Progenitor cell of endocrine pancreas (in vitro differentiated cells): ENCODE measurements at regions not wholly inside any gene's neighbourhood (a gene's known extent, or its start where the extent isn't known, plus 50 kb on each side); places are given as distances from the start of the nearest gene placed in this dataset.
"Not testable (repeated sequence)": the region's sequence is repeated elsewhere in the genome, so short reads cannot be mapped to it uniquely, and the experiment has no call there.

Source experiments
- DNase-seq: peaks from one replicate; pipeline ENCODE4 v3.0.0; 2021; ENCODE audit warnings: low spot score; ENCODE audit not compliant: unreplicated experiment
- H3K27ac Mint-ChIP-seq: 2 replicates; pipeline ENCODE4 v1.8.0; 2021; ENCODE audit warnings: mild to moderate bottlenecking, moderate library complexity, mixed read lengths
- H3K27me3 Mint-ChIP-seq: 2 replicates; pipeline ENCODE4 v1.8.0; 2021; ENCODE audit warnings: mixed read lengths
- H3K36me3 Mint-ChIP-seq: 2 replicates; pipeline ENCODE4 v1.8.0; 2022; ENCODE audit warnings: mixed read lengths; ENCODE audit not compliant: insufficient read depth
- H3K4me1 Mint-ChIP-seq: 2 replicates; pipeline ENCODE4 v1.8.0; 2021; ENCODE audit warnings: low read depth, mixed read lengths
- H3K4me3 Mint-ChIP-seq: 2 replicates; pipeline ENCODE4 v1.8.0; 2021; ENCODE audit warnings: low read depth, mild to moderate bottlenecking, moderate library complexity, mixed read lengths
- H3K9me3 Mint-ChIP-seq: 2 replicates; pipeline ENCODE4 v1.8.0; 2021; ENCODE audit warnings: low read depth, mixed read lengths
- CTCF ChIP-seq: fragments of 200-600 bp; sonication (generic); IDR thresholded peaks from one replicate; pipeline ENCODE4 v1.5.0; 2021; ENCODE audit warnings: antibody characterized with exemption, mild to moderate bottlenecking; ENCODE audit not compliant: unreplicated experiment

GRCh38 chrX:150227321-150227860 lies 135.7 kb upstream of the MAMLD1 start:
- Mint-ChIP-seq H3K36me3 (no peaks in the 10 kb centered on the region), H3K9me3 (peaks cover 14% of the 10 kb centered on the region), H3K4me3 (no peak overlapping the region), H3K27me3 (no peaks in the 10 kb centered on the region), H3K27ac (no peak overlapping the region), H3K4me1 (no peaks in the 10 kb centered on the region)
- no peak for DNase-seq
- no peak for TF ChIP-seq CTCF

- H3K36me3 Mint-ChIP-seq: no peaks in the 10 kb centered on the region
- H3K4me1 Mint-ChIP-seq: no peaks in the 10 kb centered on the region
- H3K27ac Mint-ChIP-seq: no peak overlapping the region
- H3K4me3 Mint-ChIP-seq: no peak overlapping the region
- DNase-seq: no peak
- H3K9me3 Mint-ChIP-seq: peaks cover 18% of the 10 kb centered on the region
- no peak for TF ChIP-seq CTCF
- H3K27me3 Mint-ChIP-seq: no peaks in the 10 kb centered on the region
Observed at GRCh38 chrX:150227873-150228410, 135.2 kb upstream of the MAMLD1 start.

GRCh38 chrX:150228431-150228830 lies 134.7 kb upstream of the MAMLD1 start:
- H3K4me3 Mint-ChIP-seq: no peak overlapping the region
- TF ChIP-seq CTCF: no peak
- DNase-seq: no peak
- H3K9me3 Mint-ChIP-seq: peaks cover 18% of the 10 kb centered on the region
- H3K27me3 Mint-ChIP-seq: no peaks in the 10 kb centered on the region
- no peaks in the 10 kb centered on the region for H3K4me1 Mint-ChIP-seq
- H3K27ac Mint-ChIP-seq: no peak overlapping the region
- H3K36me3 Mint-ChIP-seq: no peaks in the 10 kb centered on the region

GRCh38 chrX:150229030-150229429 lies 134.1 kb upstream of the MAMLD1 start:
- no peak overlapping the region for H3K27ac Mint-ChIP-seq
- no peak for DNase-seq
- no peaks in the 10 kb centered on the region for H3K27me3 Mint-ChIP-seq
- H3K36me3 Mint-ChIP-seq: no peaks in the 10 kb centered on the region
- no peak overlapping the region for H3K4me3 Mint-ChIP-seq
- H3K4me1 Mint-ChIP-seq: no peaks in the 10 kb centered on the region
- TF ChIP-seq CTCF: no peak
- H3K9me3 Mint-ChIP-seq: peaks cover 18% of the 10 kb centered on the region

GRCh38 chrX:150229481-150229880 lies 133.6 kb upstream of the MAMLD1 start:
- no peak for DNase-seq
- H3K9me3 Mint-ChIP-seq: peaks cover 20% of the 10 kb centered on the region
- no peaks in the 10 kb centered on the region for H3K4me1 Mint-ChIP-seq
- no peak overlapping the region for H3K27ac Mint-ChIP-seq
- no peaks in the 10 kb centered on the region for H3K36me3 Mint-ChIP-seq
- H3K27me3 Mint-ChIP-seq: no peaks in the 10 kb centered on the region
- no peak for TF ChIP-seq CTCF
- no peak overlapping the region for H3K4me3 Mint-ChIP-seq

GRCh38 chrX:150230952-150231351 lies 132.2 kb upstream of the MAMLD1 start:
- not testable (repeated sequence) for H3K4me3 Mint-ChIP-seq, DNase-seq, H3K36me3 Mint-ChIP-seq, H3K27ac Mint-ChIP-seq, H3K27me3 Mint-ChIP-seq, H3K4me1 Mint-ChIP-seq
- peaks cover 22% of the 10 kb centered on the region for H3K9me3 Mint-ChIP-seq

GRCh38 chrX:150231368-150231767 lies 131.7 kb upstream of the MAMLD1 start:
- not testable (repeated sequence) for H3K4me3 Mint-ChIP-seq, H3K4me1 Mint-ChIP-seq, H3K36me3 Mint-ChIP-seq, H3K27ac Mint-ChIP-seq, H3K27me3 Mint-ChIP-seq, DNase-seq
- H3K9me3 Mint-ChIP-seq: peaks cover 22% of the 10 kb centered on the region

- peaks cover 22% of the 10 kb centered on the region for H3K9me3 Mint-ChIP-seq
- not testable (repeated sequence) for H3K36me3 Mint-ChIP-seq, H3K27me3 Mint-ChIP-seq, H3K27ac Mint-ChIP-seq, H3K4me1 Mint-ChIP-seq, H3K4me3 Mint-ChIP-seq, DNase-seq
Observed at GRCh38 chrX:150232222-150232621, 130.9 kb upstream of the MAMLD1 start.
